Dermis blood vessel endothelial cell (primary cell): ENCODE measurements at regions not wholly inside any gene's neighbourhood (a gene's known extent, or its start where the extent isn't known, plus 50 kb on each side); places are given as distances from the start of the nearest gene placed in this dataset.

Experiments
- DNase-seq: peaks from one replicate; pipeline ENCODE4 v3.0.0; 2010

- no peak for DNase-seq
Measured at GRCh38 chr7:94054130-94054529, 50.0 kb upstream of the BET1 start.

GRCh38 chr7:94055963-94056362 is 51.8 kb upstream of the BET1 start:
- no peak for DNase-seq

GRCh38 chr7:94056796-94057207 is 52.6 kb upstream of the BET1 start:
- DNase-seq = no peak

- DNase-seq = no peak
Measured at GRCh38 chr7:94057955-94058354, 53.8 kb upstream of the BET1 start.

GRCh38 chr7:94059746-94060145 is 55.6 kb upstream of the BET1 start:
- no peak for DNase-seq

GRCh38 chr7:94060752-94061151 is 56.6 kb upstream of the BET1 start:
- DNase-seq = no peak

GRCh38 chr7:94061326-94061725 is 57.2 kb upstream of the BET1 start:
- no peak for DNase-seq

- DNase-seq = no peak
Measured at GRCh38 chr7:94062372-94062771, 58.2 kb upstream of the BET1 start.

GRCh38 chr7:94064541-94065191 is 60.5 kb upstream of the BET1 start:
- peak; percentile 65 for DNase-seq

- DNase-seq = no peak
Measured at GRCh38 chr7:94067047-94067446, 62.9 kb upstream of the BET1 start.

GRCh38 chr7:94067506-94067905 is 63.4 kb upstream of the BET1 start:
- DNase-seq = no peak

- no peak for DNase-seq
Measured at GRCh38 chr7:94069162-94069739, 65.1 kb upstream of the BET1 start.

- DNase-seq = no peak
Measured at GRCh38 chr7:94080551-94080950, 76.4 kb upstream of the BET1 start.

- DNase-seq = no peak
Measured at GRCh38 chr7:94082126-94082525, 78.0 kb upstream of the BET1 start.

- peak; percentile 85 for DNase-seq
Measured at GRCh38 chr7:94087664-94088352, 83.7 kb upstream of the BET1 start.

GRCh38 chr7:94088560-94088959 is 84.4 kb upstream of the BET1 start:
- DNase-seq = no peak

- no peak for DNase-seq
Measured at GRCh38 chr7:94089806-94090205, 85.7 kb upstream of the BET1 start.

GRCh38 chr7:94092980-94093379 is 88.8 kb upstream of the BET1 start:
- no peak for DNase-seq

- no peak for DNase-seq
Measured at GRCh38 chr7:94094298-94094697, 90.1 kb upstream of the BET1 start.

- DNase-seq = no peak
Measured at GRCh38 chr7:94095316-94096009, 91.3 kb upstream of the BET1 start.

- no peak for DNase-seq
Measured at GRCh38 chr7:94099679-94100078, 95.5 kb upstream of the BET1 start.

- DNase-seq = no peak
Measured at GRCh38 chr7:94100723-94101345, 96.7 kb upstream of the BET1 start.

GRCh38 chr7:94104301-94104700 is 100.1 kb upstream of the BET1 start:
- no peak for DNase-seq
